Retinal pigment epithelial cell (primary cell): ENCODE measurements at regions not wholly inside any gene's neighbourhood (a gene's known extent, or its start where the extent isn't known, plus 50 kb on each side); places are given as distances from the start of the nearest gene placed in this dataset.

Experiments used
- DNase-seq: peaks from one replicate; pipeline ENCODE4 v3.0.0-alpha.2; 2010; ENCODE audit warnings: low read depth
- H3K4me3 ChIP-seq: 2 replicates; pipeline ENCODE4 v1.5.1; 2011; ENCODE audit warnings: mild to moderate bottlenecking, low read length, control low read depth, moderate library complexity
- CTCF ChIP-seq: conservative IDR thresholded peaks from 2 replicates; pipeline ENCODE4 v1.5.1; 2011; ENCODE audit warnings: low read depth, low read length, control low read depth, inconsistent platforms

- H3K4me3 ChIP-seq = no peak overlapping the region
- DNase-seq = no peak
- no peak for TF ChIP-seq CTCF
Observed at GRCh38 chr3:20404741-20405100, 218.7 kb upstream of the SGO1 start.

GRCh38 chr3:20403986-20404740, 218.2 kb upstream of the SGO1 start:
- no peak for TF ChIP-seq CTCF
- H3K4me3 ChIP-seq = no peak overlapping the region
- DNase-seq = no peak

GRCh38 chr3:20401253-20401652, 215.2 kb upstream of the SGO1 start:
- no peak for DNase-seq
- no peak overlapping the region for H3K4me3 ChIP-seq
- TF ChIP-seq CTCF = no peak

GRCh38 chr3:20400686-20401085, 214.7 kb upstream of the SGO1 start:
- TF ChIP-seq CTCF = no peak
- no peak for DNase-seq
- H3K4me3 ChIP-seq = no peak overlapping the region

- no peak for TF ChIP-seq CTCF
- DNase-seq = no peak
- no peak overlapping the region for H3K4me3 ChIP-seq
Observed at GRCh38 chr3:20400281-20400680, 214.3 kb upstream of the SGO1 start.

- TF ChIP-seq CTCF = no peak
- H3K4me3 ChIP-seq = no peak overlapping the region
- DNase-seq = no peak
Observed at GRCh38 chr3:20396335-20396734, 210.3 kb upstream of the SGO1 start.

- TF ChIP-seq CTCF = no peak
- DNase-seq = no peak
- H3K4me3 ChIP-seq = no peak overlapping the region
Observed at GRCh38 chr3:20395692-20396091, 209.7 kb upstream of the SGO1 start.
